Erythroblast (primary cell): ENCODE measurements at regions not wholly inside any gene's neighbourhood (a gene's known extent, or its start where the extent isn't known, plus 50 kb on each side); places are given as distances from the start of the nearest gene placed in this dataset.

Source experiments
- GATA1 ChIP-seq: IDR thresholded peaks from 2 replicates; pipeline ENCODE4 v1.6.1; 2011; ENCODE audit warnings: low read depth, mild to moderate bottlenecking, control low read depth, low read length, moderate library complexity
- POLR2A ChIP-seq: IDR thresholded peaks from 2 replicates; pipeline ENCODE4 v1.6.1; 2011; ENCODE audit warnings: mild to moderate bottlenecking, low read length

DNA sequence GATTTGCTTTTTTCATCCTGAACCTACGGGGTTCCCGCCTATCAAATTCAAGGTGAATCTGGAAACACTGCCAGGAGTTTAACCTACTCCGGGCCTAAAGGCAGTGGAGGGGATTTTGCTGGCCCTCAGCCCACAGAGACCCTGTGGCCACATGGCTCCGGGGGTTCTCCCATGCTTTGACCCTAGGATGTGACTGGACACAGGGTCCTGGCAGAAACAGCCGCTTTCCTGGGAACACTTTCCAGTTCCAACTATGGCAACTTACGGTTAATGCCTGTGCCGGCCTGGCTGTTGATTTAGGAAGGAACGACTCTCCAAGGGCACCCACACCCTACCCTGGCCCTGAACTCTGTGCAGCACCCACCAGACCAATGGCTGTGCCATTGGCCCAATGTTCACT, 141.7 kb upstream of the RPS6KA2 start:
- no peak for TF ChIP-seq POLR2A
- no peak for TF ChIP-seq GATA1
